HL-60 (cell line): ENCODE measurements at regions not wholly inside any gene's neighbourhood (a gene's known extent, or its start where the extent isn't known, plus 50 kb on each side); places are given as distances from the start of the nearest gene placed in this dataset.

Source experiments
- DNase-seq, 2 experiments: peaks; one replicate each; pipeline ENCODE4 v3.0.0-alpha.2; 2010 to 2020; ENCODE audit warnings: low read depth in 1 of 2, low spot score in 1 of 2
- H3K27ac ChIP-seq: fragments of 250-450 bp; sonication (Bioruptor Pico); replicated peaks from 2 replicates; pipeline ENCODE4 v1.5.1; 2020; ENCODE audit warnings: mild to moderate bottlenecking, moderate library complexity
- H3K27me3 ChIP-seq: fragments of 250-450 bp; sonication (Bioruptor Pico); 2 replicates; pipeline ENCODE4 v1.5.1; 2021; ENCODE audit warnings: mild to moderate bottlenecking, moderate library complexity; ENCODE audit not compliant: insufficient read depth, poor library complexity, severe bottlenecking
- H3K4me3 ChIP-seq: replicated peaks from 2 replicates; pipeline ENCODE4 v1.5.1; 2011; ENCODE audit warnings: mild to moderate bottlenecking, control low read depth, low read length; ENCODE audit not compliant: insufficient read depth
- CTCF ChIP-seq: IDR thresholded peaks from one replicate; pipeline ENCODE4 v1.5.1; 2011; ENCODE audit warnings: low read length, control low read depth, inconsistent platforms; ENCODE audit not compliant: insufficient read depth
- GABPA ChIP-seq: IDR thresholded peaks from 2 replicates; pipeline ENCODE4 v1.6.1; 2012; ENCODE audit warnings: low read depth
- POLR2AphosphoS5 ChIP-seq: IDR thresholded peaks from 2 replicates; pipeline ENCODE4 v1.6.1; 2012; ENCODE audit warnings: low read depth
- SPI1 ChIP-seq: IDR thresholded peaks from 2 replicates; pipeline ENCODE4 v1.6.1; 2012; ENCODE audit warnings: low read depth, mild to moderate bottlenecking, borderline replicate concordance
- TF ChIP-seq, protein P1 (sequence below): IDR thresholded peaks from 2 replicates; pipeline ENCODE4 v1.6.1; 2012; ENCODE audit warnings: low read depth; ENCODE audit not compliant: insufficient replicate concordance

GRCh38 chr9:110143485-110143884, 64.5 kb downstream of the C9orf152 start:
- Histone ChIP-seq H3K4me3 (no peak overlapping the region), H3K27ac (no peak overlapping the region), H3K27me3 (no peaks in the 10 kb centered on the region)
- DNase-seq = no peak
- no peak for TF ChIP-seq SPI1
- TF ChIP-seq GABPA = no peak
- TF ChIP-seq, protein P1, sequence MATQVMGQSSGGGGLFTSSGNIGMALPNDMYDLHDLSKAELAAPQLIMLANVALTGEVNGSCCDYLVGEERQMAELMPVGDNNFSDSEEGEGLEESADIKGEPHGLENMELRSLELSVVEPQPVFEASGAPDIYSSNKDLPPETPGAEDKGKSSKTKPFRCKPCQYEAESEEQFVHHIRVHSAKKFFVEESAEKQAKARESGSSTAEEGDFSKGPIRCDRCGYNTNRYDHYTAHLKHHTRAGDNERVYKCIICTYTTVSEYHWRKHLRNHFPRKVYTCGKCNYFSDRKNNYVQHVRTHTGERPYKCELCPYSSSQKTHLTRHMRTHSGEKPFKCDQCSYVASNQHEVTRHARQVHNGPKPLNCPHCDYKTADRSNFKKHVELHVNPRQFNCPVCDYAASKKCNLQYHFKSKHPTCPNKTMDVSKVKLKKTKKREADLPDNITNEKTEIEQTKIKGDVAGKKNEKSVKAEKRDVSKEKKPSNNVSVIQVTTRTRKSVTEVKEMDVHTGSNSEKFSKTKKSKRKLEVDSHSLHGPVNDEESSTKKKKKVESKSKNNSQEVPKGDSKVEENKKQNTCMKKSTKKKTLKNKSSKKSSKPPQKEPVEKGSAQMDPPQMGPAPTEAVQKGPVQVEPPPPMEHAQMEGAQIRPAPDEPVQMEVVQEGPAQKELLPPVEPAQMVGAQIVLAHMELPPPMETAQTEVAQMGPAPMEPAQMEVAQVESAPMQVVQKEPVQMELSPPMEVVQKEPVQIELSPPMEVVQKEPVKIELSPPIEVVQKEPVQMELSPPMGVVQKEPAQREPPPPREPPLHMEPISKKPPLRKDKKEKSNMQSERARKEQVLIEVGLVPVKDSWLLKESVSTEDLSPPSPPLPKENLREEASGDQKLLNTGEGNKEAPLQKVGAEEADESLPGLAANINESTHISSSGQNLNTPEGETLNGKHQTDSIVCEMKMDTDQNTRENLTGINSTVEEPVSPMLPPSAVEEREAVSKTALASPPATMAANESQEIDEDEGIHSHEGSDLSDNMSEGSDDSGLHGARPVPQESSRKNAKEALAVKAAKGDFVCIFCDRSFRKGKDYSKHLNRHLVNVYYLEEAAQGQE = no peak
- TF ChIP-seq CTCF = no peak
- no peak for TF ChIP-seq POLR2AphosphoS5

- DNase-seq = peak in 1 of 2 experiments; percentile 15
- no peaks in the 10 kb centered on the region for H3K27me3 ChIP-seq
- H3K4me3 ChIP-seq = no peak overlapping the region
- no peak overlapping the region for H3K27ac ChIP-seq
- no peak for TF ChIP-seq GABPA
- TF ChIP-seq, protein P1 = no peak
- TF ChIP-seq SPI1 = no peak
- no peak for TF ChIP-seq POLR2AphosphoS5
- TF ChIP-seq CTCF = no peak
These were observed 63.9 kb downstream of the C9orf152 start for GRCh38 chr9:110143950-110144545.

DNA sequence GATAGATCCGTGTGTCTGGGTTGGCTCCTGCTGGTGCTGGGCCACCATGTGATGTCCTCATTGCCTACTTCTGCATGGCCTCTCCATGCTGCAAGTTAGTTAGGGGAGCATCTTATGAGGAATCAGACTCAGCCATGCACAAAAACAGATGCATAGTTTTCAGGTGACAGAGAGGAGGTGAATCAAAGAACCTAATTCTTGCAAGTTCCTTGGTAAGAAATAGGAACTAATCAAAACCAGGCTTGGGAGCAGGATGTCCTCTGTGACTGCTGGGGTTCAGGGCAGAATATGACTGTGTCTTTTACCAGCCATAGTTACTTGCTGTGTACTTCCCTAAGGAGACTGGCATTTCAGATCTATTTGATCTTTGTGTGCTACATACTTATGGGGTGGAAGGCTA, 61.6 kb downstream of the C9orf152 start:
- no peak overlapping the region for H3K4me3 ChIP-seq
- no peak for DNase-seq
- TF ChIP-seq SPI1 = no peak
- no peak for TF ChIP-seq POLR2AphosphoS5
- TF ChIP-seq CTCF = no peak
- no peak for TF ChIP-seq GABPA
- TF ChIP-seq, protein P1 = no peak
- no peaks in the 10 kb centered on the region for H3K27me3 ChIP-seq
- H3K27ac ChIP-seq = no peak overlapping the region
